IMR-90 (cell line): ENCODE measurements at regions not wholly inside any gene's neighbourhood (a gene's known extent, or its start where the extent isn't known, plus 50 kb on each side); places are given as distances from the start of the nearest gene placed in this dataset.

ENCODE experiments used
- ATAC-seq: fragments of 200-7000 bp; cut with Tn5 transposase; 2 replicates; pipeline ENCODE4 v1.9.1; 2020; ENCODE audit warnings: low read depth, mild to moderate bottlenecking, moderate library complexity
- BruUV-seq: library from RNA; stranded (reverse); fragments of 400-500 nt; replicated peaks from 2 replicates; lab custom pipeline; 2021; lab: Mats Ljungman, UMichigan
- CTCF ChIA-PET: fragments of 300-600 bp; formaldehyde crosslinking; extraction: SDS; loops from one replicate; lab custom pipeline; 2021; ENCODE audit warnings: antibody characterized with exemption; lab: Yijun Ruan, JAX
- POLR2A ChIA-PET: fragments of 300-600 bp; sonication (Branson Sonifier 250); formaldehyde crosslinking; loops from one replicate; lab custom pipeline; 2022; ENCODE audit warnings: antibody characterized with exemption; ENCODE audit not compliant: unreplicated experiment; lab: Charles Lee
- DNase-seq: peaks from one replicate; pipeline ENCODE4 v3.0.0; 2013
- H2AFZ ChIP-seq: replicated peaks from 2 replicates; pipeline ENCODE3; 2013; ENCODE audit warnings: low read length, mild to moderate bottlenecking; ENCODE audit not compliant: poor library complexity
- H2AK5ac ChIP-seq: 2 replicates; pipeline ENCODE4 v1.6.1; 2013; ENCODE audit warnings: low read depth, low read length, inconsistent platforms
- H2AK9ac ChIP-seq: replicated peaks from 2 replicates; pipeline ENCODE3; 2013; ENCODE audit warnings: mild to moderate bottlenecking, low read depth, low read length, moderate library complexity; ENCODE audit not compliant: poor library complexity
- H2BK120ac ChIP-seq: 2 replicates; pipeline ENCODE4 v1.6.1; 2013; ENCODE audit warnings: low read depth, low read length, inconsistent platforms
- H2BK15ac ChIP-seq: 3 replicates; pipeline ENCODE4 v1.6.1; 2013; ENCODE audit warnings: low read depth, low read length, inconsistent platforms
- H2BK20ac ChIP-seq: 2 replicates; pipeline ENCODE4 v1.6.1; 2013; ENCODE audit warnings: low read depth, mild to moderate bottlenecking, inconsistent platforms, low read length, moderate library complexity
- H2BK5ac ChIP-seq: 2 replicates; pipeline ENCODE4 v1.6.1; 2013; ENCODE audit warnings: mild to moderate bottlenecking, low read depth, low read length, inconsistent platforms; ENCODE audit not compliant: poor library complexity, severe bottlenecking
- H3K14ac ChIP-seq: replicated peaks from 2 replicates; pipeline ENCODE4 v1.6.1; 2013; ENCODE audit warnings: low read depth, low read length, inconsistent platforms
- H3K18ac ChIP-seq: 2 replicates; pipeline ENCODE4 v1.6.1; 2013; ENCODE audit warnings: low read depth, low read length, control low read depth
- H3K23ac ChIP-seq: 2 replicates; pipeline ENCODE4 v1.6.1; 2013; ENCODE audit warnings: low read depth, low read length, inconsistent platforms
- H3K27ac ChIP-seq: 2 replicates; pipeline ENCODE4 v1.5.1; 2013; ENCODE audit warnings: mild to moderate bottlenecking, control low read depth, low read length; ENCODE audit not compliant: insufficient read depth
- H3K27me3 ChIP-seq: 2 replicates; pipeline ENCODE4 v1.6.1; 2013; ENCODE audit warnings: low read length; ENCODE audit not compliant: control insufficient read depth, insufficient read depth
- H3K36me3 ChIP-seq: 2 replicates; pipeline ENCODE4 v1.6.1; 2013; ENCODE audit warnings: low read length, mixed read lengths; ENCODE audit not compliant: control insufficient read depth, insufficient read depth
- H3K4ac ChIP-seq: 2 replicates; pipeline ENCODE4 v1.6.1; 2013; ENCODE audit warnings: low read depth, low read length, inconsistent platforms
- H3K4me1 ChIP-seq: 2 replicates; pipeline ENCODE4 v1.6.1; 2013; ENCODE audit warnings: low read length, mixed read lengths; ENCODE audit not compliant: control insufficient read depth, insufficient read depth
- H3K4me2 ChIP-seq: 2 replicates; pipeline ENCODE4 v1.6.1; 2013; ENCODE audit warnings: low read depth, mild to moderate bottlenecking, control low read depth, low read length, moderate library complexity
- H3K4me3 ChIP-seq: 2 replicates; pipeline ENCODE4 v1.5.1; 2013; ENCODE audit warnings: low read depth, mild to moderate bottlenecking, control low read depth, low read length, moderate library complexity; ENCODE audit not compliant: insufficient read depth
- H3K56ac ChIP-seq: 2 replicates; pipeline ENCODE4 v1.6.1; 2013; ENCODE audit warnings: low read length, inconsistent platforms; ENCODE audit not compliant: insufficient read depth; ENCODE audit errors: extremely low read depth
- H3K79me1 ChIP-seq, 2 experiments: 2 replicates each; pipeline ENCODE4 v1.6.1; 2013; ENCODE audit warnings: low read length in 2 of 2, inconsistent platforms in 1 of 2, low read depth in 1 of 2
- H3K9ac ChIP-seq: 2 replicates; pipeline ENCODE4 v1.6.1; 2013; ENCODE audit warnings: low read depth, low read length, control low read depth
- H3K9me1 ChIP-seq: 2 replicates; pipeline ENCODE4 v1.6.1; 2013; ENCODE audit warnings: low read length, inconsistent platforms; ENCODE audit not compliant: insufficient read depth
- H3K9me3 ChIP-seq: 2 replicates; pipeline ENCODE4 v1.6.1; 2013; ENCODE audit warnings: low read length; ENCODE audit not compliant: control insufficient read depth, insufficient read depth
- H4K20me1 ChIP-seq: 2 replicates; pipeline ENCODE4 v1.6.1; 2013; ENCODE audit warnings: low read length, inconsistent platforms; ENCODE audit not compliant: insufficient read depth
- H4K5ac ChIP-seq: 2 replicates; pipeline ENCODE4 v1.6.1; 2013; ENCODE audit warnings: mild to moderate bottlenecking, low read depth, low read length, control low read depth
- H4K8ac ChIP-seq, 2 experiments: 2 replicates each; pipeline ENCODE4 v1.6.1; 2013; ENCODE audit warnings: low read depth in 2 of 2, low read length in 2 of 2, control low read depth in 1 of 2, inconsistent platforms in 1 of 2
- H4K91ac ChIP-seq: 2 replicates; pipeline ENCODE4 v1.6.1; 2013; ENCODE audit warnings: low read depth, low read length, inconsistent platforms; ENCODE audit not compliant: insufficient read depth
- BHLHE40 ChIP-seq: fragments of 150-350 bp; IDR thresholded peaks from 2 replicates; pipeline ENCODE4 v1.6.1; 2016; ENCODE audit warnings: mild to moderate bottlenecking, low read depth, low read length
- CEBPB ChIP-seq: IDR thresholded peaks from 2 replicates; pipeline ENCODE4 v1.6.1; 2012; ENCODE audit warnings: low read depth, low read length, improper control_type of control experiment
- CHD1 ChIP-seq: IDR thresholded peaks from 2 replicates; pipeline ENCODE4 v1.6.1; 2012; ENCODE audit warnings: low read depth, low read length, improper control_type of control experiment
- CTCF ChIP-seq: conservative IDR thresholded peaks from 2 replicates; pipeline ENCODE4 v1.5.1; 2012; ENCODE audit warnings: mild to moderate bottlenecking, low read depth, low read length, improper control_type of control experiment
- FOS ChIP-seq: fragments of 150-350 bp; IDR thresholded peaks from 2 replicates; pipeline ENCODE4 v1.6.1; 2016; ENCODE audit warnings: low read depth, low read length
- MAFK ChIP-seq: IDR thresholded peaks from 2 replicates; pipeline ENCODE4 v1.6.1; 2012; ENCODE audit warnings: low read depth, low read length, improper control_type of control experiment
- MAZ ChIP-seq: IDR thresholded peaks from 2 replicates; pipeline ENCODE4 v1.6.1; 2012; ENCODE audit warnings: low read depth, mild to moderate bottlenecking, low read length, improper control_type of control experiment, moderate library complexity, borderline replicate concordance
- MXI1 ChIP-seq: IDR thresholded peaks from 2 replicates; pipeline ENCODE4 v1.6.1; 2012; ENCODE audit warnings: low read depth, mild to moderate bottlenecking, low read length, moderate library complexity, borderline replicate concordance
- NFE2L2 ChIP-seq: fragments of 150-350 bp; IDR thresholded peaks from 2 replicates; pipeline ENCODE4 v1.6.1; 2016; ENCODE audit warnings: low read depth, mild to moderate bottlenecking, low read length
- POLR2A ChIP-seq: IDR thresholded peaks from 2 replicates; pipeline ENCODE4 v1.6.1; 2012; ENCODE audit warnings: mild to moderate bottlenecking, low read depth, low read length
- RAD21 ChIP-seq: IDR thresholded peaks from 2 replicates; pipeline ENCODE4 v1.6.1; 2012; ENCODE audit warnings: low read length, improper control_type of control experiment
- RCOR1 ChIP-seq: IDR thresholded peaks from 2 replicates; pipeline ENCODE4 v1.6.1; 2012; ENCODE audit warnings: mild to moderate bottlenecking, low read length, improper control_type of control experiment; ENCODE audit not compliant: insufficient replicate concordance
- RFX5 ChIP-seq: IDR thresholded peaks from 2 replicates; pipeline ENCODE4 v1.8.0; 2012; ENCODE audit warnings: low read depth, mild to moderate bottlenecking, low read length, moderate library complexity
- WGBS, 2 experiments: methylation state at CpG; one replicate each; pipeline versions ENCODE4 v1.1.5 to v1.1.7; 2013; ENCODE audit warnings: missing lambda C conversion rate in 2 of 2; ENCODE audit not compliant: insufficient read length in 1 of 2; ENCODE audit errors: extremely low coverage in 2 of 2; 5-methylcytosine and 5-hydroxymethylcytosine counted together
- dilution Hi-C: fragments of 300-500 bp; cut with HindIII; formaldehyde crosslinking; loops from one replicate; pipeline ENCODE4 v1.14.3; 2018; ENCODE audit warnings: low sequenced_read_pairs; ENCODE audit not compliant: unreplicated experiment
- in situ Hi-C: fragments of 300-500 bp; cut with MboI; formaldehyde crosslinking; loops from 3 replicates; pipeline ENCODE4 v1.14.3; 2019; ENCODE audit warnings: low sequenced_read_pairs, inconsistent platforms, mixed read lengths
- intact Hi-C: fragments of 100-400 bp; cut with micrococcal nuclease; formaldehyde crosslinking; loops from 2 replicates; pipeline ENCODE4 v1.10.0; 2022
- TF ChIP-seq, protein P1 (sequence below): fragments of 150-350 bp; IDR thresholded peaks from 2 replicates; pipeline ENCODE4 v1.6.1; 2017; ENCODE audit warnings: mild to moderate bottlenecking, antibody characterized with exemption, low read length, low read depth
- TF ChIP-seq, protein P2 (sequence below): fragments of 150-350 bp; IDR thresholded peaks from 2 replicates; pipeline ENCODE4 v1.6.1; 2016; ENCODE audit warnings: low read depth, mild to moderate bottlenecking, low read length, moderate library complexity, borderline replicate concordance

DNA sequence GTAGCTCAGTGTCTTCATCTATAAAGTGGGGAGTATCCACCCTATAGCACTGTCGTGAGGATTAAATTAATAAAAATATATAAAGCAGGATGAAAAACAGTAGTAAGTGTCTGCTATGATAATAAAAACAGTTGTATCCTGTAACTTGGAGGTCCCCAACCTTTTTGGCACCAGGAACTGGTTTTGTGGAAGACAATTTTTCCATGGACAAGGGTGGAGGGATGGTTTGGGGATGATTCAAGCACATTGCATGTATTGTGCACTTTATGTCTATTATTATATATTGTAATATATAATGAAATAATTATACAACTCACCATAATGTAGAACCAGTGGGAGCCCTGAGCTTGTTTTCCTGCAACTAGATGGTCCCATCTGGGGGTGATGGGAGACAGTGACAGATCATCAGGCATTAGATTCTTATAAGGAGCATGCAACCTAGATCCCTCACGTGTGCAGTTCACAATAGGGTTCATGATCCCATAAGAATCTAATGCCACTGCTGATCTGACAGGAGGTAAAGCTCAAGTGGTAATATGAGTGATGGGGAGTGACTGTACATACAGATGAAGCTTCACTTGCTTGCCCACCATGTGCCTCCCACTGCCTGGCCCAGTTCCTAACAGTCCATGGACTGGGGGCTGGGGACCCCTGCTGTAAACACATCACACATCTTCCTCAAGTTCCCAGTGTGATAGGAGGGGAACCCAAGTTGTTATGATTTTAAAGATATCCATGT is 177.4 kb upstream of the DAPK1 start:
- no peak overlapping the region for H2BK120ac ChIP-seq
- H4K8ac ChIP-seq, result no peak overlapping the region
- no peak overlapping the region for H2BK20ac ChIP-seq
- H2BK15ac ChIP-seq, result no peak overlapping the region
- ATAC-seq, result no peak
- no peak overlapping the region for H2AK9ac ChIP-seq
- H3K4me1 ChIP-seq, result no peaks in the 10 kb centered on the region
- H3K14ac ChIP-seq, result no peak overlapping the region
- no CpG with 5 or more reads among the region's 2 CpGs for WGBS, 2 experiments
- intact Hi-C loops, result loop anchor here (5.0 to 10.0 kb wide), 6 partner anchors 48 to 703 kb away; no protein-coding TSS in a partner anchor
- no peak overlapping the region for H3K4me3 ChIP-seq
- no peaks in the 10 kb centered on the region for H3K79me1 ChIP-seq
- no peak overlapping the region for H3K27ac ChIP-seq
- no peaks in the 10 kb centered on the region for H3K27me3 ChIP-seq
- no peak overlapping the region for H2BK5ac ChIP-seq
- POLR2A ChIA-PET, result no interaction called here
- BruUV-seq, result no TSS peak
- H4K20me1 ChIP-seq, result no peaks in the 10 kb centered on the region
- no peak overlapping the region for H3K9ac ChIP-seq
- no peak overlapping the region for H4K91ac ChIP-seq
- no peak overlapping the region for H3K4ac ChIP-seq
- in situ Hi-C loops, result loop anchor here (5.0 to 10.0 kb wide), 3 partner anchors 376 to 833 kb away; partner anchors contain the start of gene GAS1
- H3K9me3 ChIP-seq, result peaks cover 6% of the 10 kb centered on the region
- H3K23ac ChIP-seq, result no peak overlapping the region
- H3K9me1 ChIP-seq, result no peaks in the 10 kb centered on the region; the same call in 1 of the 2 replicates
- H2AFZ ChIP-seq, result no peak overlapping the region
- H3K36me3 ChIP-seq, result no peaks in the 10 kb centered on the region
- H4K5ac ChIP-seq, result no peak overlapping the region
- H3K18ac ChIP-seq, result no peak overlapping the region
- CTCF ChIA-PET, result interaction anchor here (0.7 to 1.1 kb wide), 2 partner anchors 37 to 347 kb away, joined by 3 to 4 read pairs; no protein-coding TSS in a partner anchor
- H3K4me2 ChIP-seq, result no peak overlapping the region
- dilution Hi-C loops, result no loop called here
- no peak overlapping the region for H3K56ac ChIP-seq
- peak overlapping the region; percentile 21; the same call in 1 of the 2 replicates for H2AK5ac ChIP-seq
- no peak for DNase-seq
- no peak for TF ChIP-seq RAD21
- no peak for TF ChIP-seq CHD1
- no peak for TF ChIP-seq RCOR1
- TF ChIP-seq MAFK, result no peak
- no peak for TF ChIP-seq MXI1
- TF ChIP-seq RFX5, result no peak
- no peak for TF ChIP-seq POLR2A
- no peak for TF ChIP-seq NFE2L2
- no peak for TF ChIP-seq FOS
- TF ChIP-seq CTCF, result no peak
- TF ChIP-seq, protein P1, sequence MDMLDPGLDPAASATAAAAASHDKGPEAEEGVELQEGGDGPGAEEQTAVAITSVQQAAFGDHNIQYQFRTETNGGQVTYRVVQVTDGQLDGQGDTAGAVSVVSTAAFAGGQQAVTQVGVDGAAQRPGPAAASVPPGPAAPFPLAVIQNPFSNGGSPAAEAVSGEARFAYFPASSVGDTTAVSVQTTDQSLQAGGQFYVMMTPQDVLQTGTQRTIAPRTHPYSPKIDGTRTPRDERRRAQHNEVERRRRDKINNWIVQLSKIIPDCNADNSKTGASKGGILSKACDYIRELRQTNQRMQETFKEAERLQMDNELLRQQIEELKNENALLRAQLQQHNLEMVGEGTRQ, result no peak
- TF ChIP-seq BHLHE40, result no peak
- no peak for TF ChIP-seq MAZ
- TF ChIP-seq, protein P2, sequence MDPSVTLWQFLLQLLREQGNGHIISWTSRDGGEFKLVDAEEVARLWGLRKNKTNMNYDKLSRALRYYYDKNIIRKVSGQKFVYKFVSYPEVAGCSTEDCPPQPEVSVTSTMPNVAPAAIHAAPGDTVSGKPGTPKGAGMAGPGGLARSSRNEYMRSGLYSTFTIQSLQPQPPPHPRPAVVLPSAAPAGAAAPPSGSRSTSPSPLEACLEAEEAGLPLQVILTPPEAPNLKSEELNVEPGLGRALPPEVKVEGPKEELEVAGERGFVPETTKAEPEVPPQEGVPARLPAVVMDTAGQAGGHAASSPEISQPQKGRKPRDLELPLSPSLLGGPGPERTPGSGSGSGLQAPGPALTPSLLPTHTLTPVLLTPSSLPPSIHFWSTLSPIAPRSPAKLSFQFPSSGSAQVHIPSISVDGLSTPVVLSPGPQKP, result no peak
- no peak for TF ChIP-seq CEBPB
